ENCODE measurements at regions not wholly inside any gene's neighbourhood (a gene's known extent, or its start where the extent isn't known, plus 50 kb on each side); places are given as distances from the start of the nearest gene placed in this dataset.

DNA sequence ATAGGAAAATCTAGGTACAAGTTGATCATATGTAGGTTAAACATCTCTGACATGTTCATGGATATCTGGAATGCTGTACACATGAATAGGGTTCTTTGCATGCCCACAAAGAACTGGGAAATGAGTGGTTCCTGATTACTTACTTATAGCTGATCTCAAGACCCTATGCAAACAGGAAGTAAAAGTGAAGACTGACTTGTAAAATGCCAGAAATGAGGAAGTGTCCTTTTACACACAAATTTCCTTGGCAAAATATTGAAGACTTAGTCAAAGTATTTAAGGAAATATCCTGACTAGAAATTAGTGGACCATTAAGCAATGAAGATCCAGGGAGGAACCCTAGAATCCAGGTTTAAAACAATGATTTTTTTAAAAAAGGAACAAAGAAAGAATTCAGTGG, 203.7 kb upstream of the DLGAP1 start:
- TF ChIP-seq, protein P1, sequence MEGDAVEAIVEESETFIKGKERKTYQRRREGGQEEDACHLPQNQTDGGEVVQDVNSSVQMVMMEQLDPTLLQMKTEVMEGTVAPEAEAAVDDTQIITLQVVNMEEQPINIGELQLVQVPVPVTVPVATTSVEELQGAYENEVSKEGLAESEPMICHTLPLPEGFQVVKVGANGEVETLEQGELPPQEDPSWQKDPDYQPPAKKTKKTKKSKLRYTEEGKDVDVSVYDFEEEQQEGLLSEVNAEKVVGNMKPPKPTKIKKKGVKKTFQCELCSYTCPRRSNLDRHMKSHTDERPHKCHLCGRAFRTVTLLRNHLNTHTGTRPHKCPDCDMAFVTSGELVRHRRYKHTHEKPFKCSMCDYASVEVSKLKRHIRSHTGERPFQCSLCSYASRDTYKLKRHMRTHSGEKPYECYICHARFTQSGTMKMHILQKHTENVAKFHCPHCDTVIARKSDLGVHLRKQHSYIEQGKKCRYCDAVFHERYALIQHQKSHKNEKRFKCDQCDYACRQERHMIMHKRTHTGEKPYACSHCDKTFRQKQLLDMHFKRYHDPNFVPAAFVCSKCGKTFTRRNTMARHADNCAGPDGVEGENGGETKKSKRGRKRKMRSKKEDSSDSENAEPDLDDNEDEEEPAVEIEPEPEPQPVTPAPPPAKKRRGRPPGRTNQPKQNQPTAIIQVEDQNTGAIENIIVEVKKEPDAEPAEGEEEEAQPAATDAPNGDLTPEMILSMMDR (IDR thresholded peaks at IDR 0.05; ENCODE audit: low read depth, low read length, missing input control): no peak
- TF ChIP-seq, protein P2, sequence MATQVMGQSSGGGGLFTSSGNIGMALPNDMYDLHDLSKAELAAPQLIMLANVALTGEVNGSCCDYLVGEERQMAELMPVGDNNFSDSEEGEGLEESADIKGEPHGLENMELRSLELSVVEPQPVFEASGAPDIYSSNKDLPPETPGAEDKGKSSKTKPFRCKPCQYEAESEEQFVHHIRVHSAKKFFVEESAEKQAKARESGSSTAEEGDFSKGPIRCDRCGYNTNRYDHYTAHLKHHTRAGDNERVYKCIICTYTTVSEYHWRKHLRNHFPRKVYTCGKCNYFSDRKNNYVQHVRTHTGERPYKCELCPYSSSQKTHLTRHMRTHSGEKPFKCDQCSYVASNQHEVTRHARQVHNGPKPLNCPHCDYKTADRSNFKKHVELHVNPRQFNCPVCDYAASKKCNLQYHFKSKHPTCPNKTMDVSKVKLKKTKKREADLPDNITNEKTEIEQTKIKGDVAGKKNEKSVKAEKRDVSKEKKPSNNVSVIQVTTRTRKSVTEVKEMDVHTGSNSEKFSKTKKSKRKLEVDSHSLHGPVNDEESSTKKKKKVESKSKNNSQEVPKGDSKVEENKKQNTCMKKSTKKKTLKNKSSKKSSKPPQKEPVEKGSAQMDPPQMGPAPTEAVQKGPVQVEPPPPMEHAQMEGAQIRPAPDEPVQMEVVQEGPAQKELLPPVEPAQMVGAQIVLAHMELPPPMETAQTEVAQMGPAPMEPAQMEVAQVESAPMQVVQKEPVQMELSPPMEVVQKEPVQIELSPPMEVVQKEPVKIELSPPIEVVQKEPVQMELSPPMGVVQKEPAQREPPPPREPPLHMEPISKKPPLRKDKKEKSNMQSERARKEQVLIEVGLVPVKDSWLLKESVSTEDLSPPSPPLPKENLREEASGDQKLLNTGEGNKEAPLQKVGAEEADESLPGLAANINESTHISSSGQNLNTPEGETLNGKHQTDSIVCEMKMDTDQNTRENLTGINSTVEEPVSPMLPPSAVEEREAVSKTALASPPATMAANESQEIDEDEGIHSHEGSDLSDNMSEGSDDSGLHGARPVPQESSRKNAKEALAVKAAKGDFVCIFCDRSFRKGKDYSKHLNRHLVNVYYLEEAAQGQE (IDR thresholded peaks at IDR 0.05): no peak
- TF ChIP-seq RXRA (IDR thresholded peaks at IDR 0.05) (no peak), SP1 (IDR thresholded peaks at IDR 0.05) (no peak), GABPA (IDR thresholded peaks at IDR 0.05 in 1 of 2, conservative IDR thresholded peaks at IDR 0.05 in 1 of 2) (no peak)

Measured in liver (tissue), 3 donors.